ENCODE measurements at regions not wholly inside any gene's neighbourhood (a gene's known extent, or its start where the extent isn't known, plus 50 kb on each side); places are given as distances from the start of the nearest gene placed in this dataset.

- no peak; the same call in 1 of the 2 replicates for TF ChIP-seq ESRRA (CRISPR knock-in tag; IDR thresholded peaks at IDR 0.05; ENCODE audit: low read depth)
- TF ChIP-seq ZNF549 (CRISPR knock-in tag; IDR thresholded peaks at IDR 0.05), result no peak
- TF ChIP-seq THAP8 (CRISPR knock-in tag; IDR thresholded peaks at IDR 0.05; ENCODE audit: borderline replicate concordance), result no peak
- no peak for TF ChIP-seq ZNF776 (CRISPR knock-in tag; IDR thresholded peaks at IDR 0.05)
- no peak for TF ChIP-seq PRDM4 (CRISPR knock-in tag; IDR thresholded peaks at IDR 0.05; ENCODE audit: borderline replicate concordance)
- TF ChIP-seq CEBPG (CRISPR knock-in tag; IDR thresholded peaks at IDR 0.05), result peak; percentile 62; the same call in 1 of the 2 replicates
- no peak for TF ChIP-seq SYNCRIP (IDR thresholded peaks at IDR 0.05; ENCODE audit: insufficient read depth, low read depth, low read length)
- TF ChIP-seq THAP7 (CRISPR knock-in tag; IDR thresholded peaks at IDR 0.05), result no peak
- no peak for TF ChIP-seq AKAP8 (CRISPR knock-in tag; IDR thresholded peaks at IDR 0.05)
- TF ChIP-seq ZZZ3 (CRISPR knock-in tag; IDR thresholded peaks at IDR 0.05; ENCODE audit: borderline replicate concordance), result no peak
- no peak for TF ChIP-seq ZEB1 (IDR thresholded peaks at IDR 0.05; ENCODE audit: insufficient replicate concordance, low read depth)
- no peak for TF ChIP-seq HNRNPUL1 (IDR thresholded peaks at IDR 0.05; ENCODE audit: low read depth, low read length)
- no peak for TF ChIP-seq ZNF512 (CRISPR knock-in tag; IDR thresholded peaks at IDR 0.05)
- TF ChIP-seq TBX2 (CRISPR knock-in tag; IDR thresholded peaks at IDR 0.05; ENCODE audit: borderline replicate concordance), result peak; percentile 81
- peak; percentile 24; the same call in 1 of the 2 replicates for TF ChIP-seq BHLHE40 (IDR thresholded peaks at IDR 0.05; ENCODE audit: low read length)
- TF ChIP-seq MTERF4 (CRISPR knock-in tag; IDR thresholded peaks at IDR 0.05), result no peak
- no peak for TF ChIP-seq KLF13 (CRISPR knock-in tag; IDR thresholded peaks at IDR 0.05)
- no peak for TF ChIP-seq WIZ (CRISPR knock-in tag; IDR thresholded peaks at IDR 0.05)
- no peak for TF ChIP-seq ZNF713 (CRISPR knock-in tag; IDR thresholded peaks at IDR 0.05)
- no peak for TF ChIP-seq DDIT3 (CRISPR knock-in tag; IDR thresholded peaks at IDR 0.05)
- TF ChIP-seq ZNF496 (CRISPR knock-in tag; IDR thresholded peaks at IDR 0.05; ENCODE audit: insufficient replicate concordance), result no peak
- no peak for TF ChIP-seq ZNF567 (CRISPR knock-in tag; IDR thresholded peaks at IDR 0.05; ENCODE audit: borderline replicate concordance)
- no peak for TF ChIP-seq ZNF329 (CRISPR knock-in tag; IDR thresholded peaks at IDR 0.05; ENCODE audit: low read depth)
Observed at GRCh38 chr5:124580925-124581737, 165.3 kb downstream of the ZNF608 start (continued).
